Activated B cell treated with CpG ODN at 0.5 μM for 24 hours (primary cell): ENCODE measurements at regions not wholly inside any gene's neighbourhood (a gene's known extent, or its start where the extent isn't known, plus 50 kb on each side); places are given as distances from the start of the nearest gene placed in this dataset.

Experiments
- ATAC-seq: fragments of 200-7000 bp; cut with Tn5 transposase; one replicate; pipeline ENCODE4 v1.10.0; 2021; ENCODE audit warnings: low read depth, mild to moderate bottlenecking, moderate library complexity
- CTCF ChIA-PET: fragments of 350-600 bp; sonication (Branson Sonifier 250); formaldehyde crosslinking; loops from one replicate; lab custom pipeline; 2021; ENCODE audit warnings: antibody characterized with exemption; lab: Charles Lee
- POLR2A ChIA-PET: fragments of 350-600 bp; sonication (Branson Sonifier 250); formaldehyde crosslinking; loops from one replicate; lab custom pipeline; 2021; ENCODE audit warnings: antibody characterized with exemption; lab: Charles Lee
- DNase-seq: peaks from one replicate; pipeline ENCODE4 v3.0.0; 2022
- H3K27ac Mint-ChIP-seq: one replicate; pipeline ENCODE4 v1.8.0; 2020; ENCODE audit warnings: mixed read lengths
- H3K27me3 Mint-ChIP-seq: one replicate; pipeline ENCODE4 v1.8.0; 2021; ENCODE audit warnings: mixed read lengths
- H3K36me3 Mint-ChIP-seq: one replicate; pipeline ENCODE4 v1.8.0; 2021; ENCODE audit warnings: low read depth, mixed read lengths
- H3K4me1 Mint-ChIP-seq: one replicate; pipeline ENCODE4 v1.8.0; 2021; ENCODE audit warnings: mixed read lengths
- H3K4me3 Mint-ChIP-seq: one replicate; pipeline ENCODE4 v1.8.0; 2020; ENCODE audit warnings: mild to moderate bottlenecking, mixed read lengths
- H3K9me3 Mint-ChIP-seq: one replicate; pipeline ENCODE4 v1.8.0; 2020; ENCODE audit warnings: mixed read lengths
- intact Hi-C: fragments of 100-400 bp; cut with micrococcal nuclease; formaldehyde crosslinking; loops from one replicate; pipeline ENCODE4 v1.15.1; 2024
- TF ChIP-seq, protein P1 (sequence below): fragments of 200-600 bp; IDR thresholded peaks from one replicate; pipeline ENCODE4 v1.8.0; 2022; ENCODE audit warnings: antibody characterized with exemption, mild to moderate bottlenecking

DNA sequence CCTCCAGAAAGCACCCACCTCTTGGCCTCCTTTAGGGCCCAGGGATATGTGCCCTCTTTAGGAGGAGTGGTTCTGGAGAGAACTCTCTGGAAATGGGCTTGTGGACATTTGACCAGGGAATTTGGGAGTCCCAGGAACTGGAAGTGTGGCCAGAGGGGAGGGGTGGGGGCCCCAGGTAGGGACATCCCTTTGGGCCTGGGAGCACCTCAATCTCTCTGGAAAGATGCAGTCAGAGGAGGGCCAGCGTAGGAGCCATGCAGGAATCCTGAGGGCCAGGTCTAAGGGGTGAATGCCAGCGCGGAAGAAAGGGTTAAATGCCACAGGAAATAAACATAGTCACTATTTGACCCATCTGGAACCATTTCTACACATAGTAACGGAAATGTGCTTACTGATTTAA is 50.3 kb upstream of the ITGA11 start:
- no peak for DNase-seq
- no peak overlapping the region for H3K27ac Mint-ChIP-seq
- H3K4me1 Mint-ChIP-seq = no peaks in the 10 kb centered on the region
- POLR2A ChIA-PET = no interaction called here
- intact Hi-C loops = no loop called here
- H3K27me3 Mint-ChIP-seq = peaks cover 30% of the 10 kb centered on the region
- CTCF ChIA-PET = no interaction called here
- H3K36me3 Mint-ChIP-seq = no peaks in the 10 kb centered on the region
- no peaks in the 10 kb centered on the region for H3K9me3 Mint-ChIP-seq
- ATAC-seq = no peak
- TF ChIP-seq, protein P1, sequence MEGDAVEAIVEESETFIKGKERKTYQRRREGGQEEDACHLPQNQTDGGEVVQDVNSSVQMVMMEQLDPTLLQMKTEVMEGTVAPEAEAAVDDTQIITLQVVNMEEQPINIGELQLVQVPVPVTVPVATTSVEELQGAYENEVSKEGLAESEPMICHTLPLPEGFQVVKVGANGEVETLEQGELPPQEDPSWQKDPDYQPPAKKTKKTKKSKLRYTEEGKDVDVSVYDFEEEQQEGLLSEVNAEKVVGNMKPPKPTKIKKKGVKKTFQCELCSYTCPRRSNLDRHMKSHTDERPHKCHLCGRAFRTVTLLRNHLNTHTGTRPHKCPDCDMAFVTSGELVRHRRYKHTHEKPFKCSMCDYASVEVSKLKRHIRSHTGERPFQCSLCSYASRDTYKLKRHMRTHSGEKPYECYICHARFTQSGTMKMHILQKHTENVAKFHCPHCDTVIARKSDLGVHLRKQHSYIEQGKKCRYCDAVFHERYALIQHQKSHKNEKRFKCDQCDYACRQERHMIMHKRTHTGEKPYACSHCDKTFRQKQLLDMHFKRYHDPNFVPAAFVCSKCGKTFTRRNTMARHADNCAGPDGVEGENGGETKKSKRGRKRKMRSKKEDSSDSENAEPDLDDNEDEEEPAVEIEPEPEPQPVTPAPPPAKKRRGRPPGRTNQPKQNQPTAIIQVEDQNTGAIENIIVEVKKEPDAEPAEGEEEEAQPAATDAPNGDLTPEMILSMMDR = no peak
- no peak overlapping the region for H3K4me3 Mint-ChIP-seq

DNA sequence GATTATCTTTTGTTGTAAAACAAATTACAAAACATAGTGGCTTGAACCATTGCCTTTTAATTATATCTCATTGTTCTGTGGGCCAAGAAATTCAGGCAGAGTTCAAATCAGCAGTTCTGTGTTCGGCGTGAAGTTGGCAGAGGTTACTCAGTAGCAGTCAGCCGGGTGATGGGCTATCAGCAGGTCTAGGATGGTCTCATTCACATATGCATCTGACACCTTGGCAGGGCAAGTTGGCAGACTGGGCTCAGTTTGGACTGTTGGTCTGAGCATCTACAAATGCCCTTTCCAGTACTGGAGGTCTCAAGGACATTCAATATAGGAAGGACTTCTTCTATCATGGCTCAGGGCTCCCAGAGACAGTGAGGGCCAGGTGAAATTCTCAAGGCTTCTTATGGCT is 51.2 kb upstream of the ITGA11 start:
- H3K27me3 Mint-ChIP-seq = peaks cover 32% of the 10 kb centered on the region
- POLR2A ChIA-PET = no interaction called here
- no peaks in the 10 kb centered on the region for H3K36me3 Mint-ChIP-seq
- no peaks in the 10 kb centered on the region for H3K9me3 Mint-ChIP-seq
- H3K4me3 Mint-ChIP-seq = no peak overlapping the region
- no peak for ATAC-seq
- DNase-seq = no peak
- CTCF ChIA-PET = no interaction called here
- TF ChIP-seq, protein P1 = no peak
- H3K4me1 Mint-ChIP-seq = no peaks in the 10 kb centered on the region
- H3K27ac Mint-ChIP-seq = no peak overlapping the region
- intact Hi-C loops = no loop called here

DNA sequence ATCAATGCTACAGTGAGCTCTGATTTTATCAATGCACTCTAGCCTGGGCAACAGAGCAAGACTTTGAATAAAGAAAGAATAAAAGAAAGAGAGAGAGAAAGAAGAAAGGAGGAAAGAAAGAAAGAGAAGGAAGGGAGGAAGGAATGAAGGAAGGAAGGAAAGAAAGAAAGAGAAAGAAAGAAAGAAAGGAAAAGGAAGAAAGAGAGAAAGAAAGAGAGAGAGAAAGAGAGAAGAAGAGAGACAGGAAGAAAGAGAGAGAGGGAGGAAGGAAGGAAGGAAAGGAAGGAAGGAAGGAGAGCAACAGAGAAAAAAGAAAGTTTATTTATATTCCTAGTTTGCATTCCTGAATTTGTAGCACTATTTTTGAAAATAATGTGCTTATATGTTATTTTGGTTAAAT is 52.3 kb upstream of the ITGA11 start:
- H3K27ac Mint-ChIP-seq = no peak overlapping the region
- DNase-seq = no peak
- no peak for ATAC-seq
- H3K4me1 Mint-ChIP-seq = no peaks in the 10 kb centered on the region
- H3K27me3 Mint-ChIP-seq = peaks cover 24% of the 10 kb centered on the region
- ChIA-PET CTCF (no interaction called here), POLR2A (no interaction called here)
- no peaks in the 10 kb centered on the region for H3K36me3 Mint-ChIP-seq
- intact Hi-C loops = no loop called here
- no peaks in the 10 kb centered on the region for H3K9me3 Mint-ChIP-seq
- TF ChIP-seq, protein P1 = no peak
- no peak overlapping the region for H3K4me3 Mint-ChIP-seq

DNA sequence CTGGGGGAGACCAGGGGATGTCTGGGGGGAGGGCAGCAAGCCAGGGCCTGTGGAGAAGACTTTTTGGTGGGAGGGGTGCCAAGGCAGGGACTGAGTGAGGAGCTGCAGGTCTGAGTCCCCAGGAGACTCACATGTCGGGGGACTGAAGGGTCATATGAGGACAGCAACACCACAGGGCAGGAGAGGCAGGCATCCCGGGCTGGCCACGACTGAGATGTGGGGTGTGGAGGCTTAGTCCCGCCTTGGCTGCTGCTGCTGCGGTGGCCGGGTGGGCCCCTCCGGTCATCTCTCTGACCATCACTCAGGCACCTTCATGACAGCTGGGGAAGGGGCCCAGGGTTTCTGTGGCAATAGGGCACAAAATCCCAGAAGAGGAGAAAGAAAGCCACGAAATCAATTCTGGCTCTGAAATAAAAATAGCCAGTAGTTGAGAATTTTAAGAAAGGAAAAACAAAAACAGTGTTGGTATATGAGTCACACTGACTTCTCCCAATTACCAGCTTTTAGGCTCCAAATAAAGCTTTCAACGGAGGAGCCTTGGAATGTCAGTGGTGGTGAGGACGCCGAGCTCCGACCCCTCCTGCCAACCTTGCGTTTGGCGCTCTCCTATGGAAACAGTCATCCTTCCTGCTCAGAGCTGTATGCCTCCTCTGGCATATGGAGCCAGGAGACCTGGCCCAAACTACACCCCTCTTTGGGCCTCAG is 52.9 kb upstream of the ITGA11 start:
- DNase-seq = no peak
- Mint-ChIP-seq H3K9me3 (no peaks in the 10 kb centered on the region), H3K36me3 (no peaks in the 10 kb centered on the region), H3K27ac (no peak overlapping the region), H3K27me3 (peaks cover 24% of the 10 kb centered on the region), H3K4me1 (no peaks in the 10 kb centered on the region), H3K4me3 (no peak overlapping the region)
- TF ChIP-seq, protein P1 = no peak
- intact Hi-C loops = no loop called here
- ChIA-PET POLR2A (no interaction called here), CTCF (no interaction called here)
- ATAC-seq = no peak

DNA sequence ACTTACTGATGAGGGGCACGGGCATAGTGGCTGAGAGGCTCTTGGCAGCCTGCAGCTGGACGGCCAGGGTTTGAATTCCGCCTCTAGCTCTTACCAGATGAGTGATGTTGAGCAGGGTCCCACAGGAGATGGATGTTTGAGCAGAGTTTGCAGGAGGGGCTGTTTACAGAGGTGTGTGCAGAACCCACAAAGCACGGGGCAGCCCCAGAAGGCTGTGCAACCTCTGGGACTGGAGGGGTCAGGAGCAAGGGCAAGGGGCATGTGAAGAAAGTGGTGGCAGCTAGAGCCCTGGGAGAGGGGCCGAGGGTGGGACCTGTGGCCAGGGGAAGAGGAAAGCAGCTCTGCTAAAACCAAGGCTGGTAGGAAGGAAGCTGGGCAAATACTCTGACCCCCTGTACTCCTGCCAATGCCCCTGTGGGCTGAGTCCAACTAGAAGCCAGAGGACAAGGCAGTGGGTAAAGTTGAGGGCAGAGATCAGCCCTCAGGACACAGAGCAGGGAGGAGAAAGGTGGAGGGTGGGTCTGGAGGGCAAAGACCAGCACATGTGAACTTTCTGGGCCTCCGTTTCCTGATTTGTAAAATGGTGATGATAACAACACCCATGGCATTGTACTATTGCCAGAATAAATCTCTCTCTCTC is 53.9 kb upstream of the ITGA11 start:
- H3K27me3 Mint-ChIP-seq = peaks cover 25% of the 10 kb centered on the region
- no peak overlapping the region for H3K4me3 Mint-ChIP-seq
- POLR2A ChIA-PET = no interaction called here
- CTCF ChIA-PET = no interaction called here
- no peaks in the 10 kb centered on the region for H3K9me3 Mint-ChIP-seq
- ATAC-seq = no peak
- TF ChIP-seq, protein P1 = no peak
- H3K36me3 Mint-ChIP-seq = no peaks in the 10 kb centered on the region
- no peaks in the 10 kb centered on the region for H3K4me1 Mint-ChIP-seq
- no peak for DNase-seq
- H3K27ac Mint-ChIP-seq = no peak overlapping the region
- intact Hi-C loops = no loop called here
